ENCODE measurements at regions not wholly inside any gene's neighbourhood (a gene's known extent, or its start where the extent isn't known, plus 50 kb on each side); places are given as distances from the start of the nearest gene placed in this dataset.

DNA sequence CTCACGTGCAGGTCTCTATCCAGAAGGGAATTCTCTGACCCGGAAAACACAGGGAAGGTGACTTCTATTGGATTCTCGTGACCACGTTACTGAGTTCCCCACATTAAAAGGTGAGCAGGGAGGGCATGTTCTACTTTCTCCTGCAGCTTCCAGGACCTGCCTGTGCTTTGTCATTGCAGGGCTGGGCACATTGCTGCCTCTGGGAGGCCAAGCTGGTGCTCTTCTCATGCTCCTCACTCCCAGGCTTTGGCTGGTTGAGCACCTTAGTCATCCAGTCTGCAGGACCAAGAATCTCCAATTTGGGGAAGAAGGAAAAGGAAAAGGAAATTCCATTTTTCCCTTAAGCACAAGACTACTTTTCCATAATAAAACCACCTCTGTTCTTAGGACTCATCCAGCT, 86.5 kb upstream of the TMEM72 start:
- no peaks in the 10 kb centered on the region for H3K9me3 ChIP-seq (ENCODE audit: low read depth)
- no peak overlapping the region for H3K4me3 ChIP-seq
- H3K4me1 Mint-ChIP-seq = peaks cover 7% of the 10 kb centered on the region
- no peaks in the 10 kb centered on the region for H3K27me3 ChIP-seq
- no peak overlapping the region for H3K27ac ChIP-seq
- H3K36me3 ChIP-seq = no peaks in the 10 kb centered on the region
- peaks cover 9% of the 10 kb centered on the region for H3K4me1 ChIP-seq
- no peak overlapping the region for H3K9ac ChIP-seq
- no peaks in the 10 kb centered on the region for H3K9me3 Mint-ChIP-seq
- TF ChIP-seq EZH2 (IDR thresholded peaks at IDR 0.05) (no peak), EZH2phosphoT487 (IDR thresholded peaks at IDR 0.05) (no peak), CTCF (IDR thresholded peaks at IDR 0.05) (no peak)
- H3K79me2 ChIP-seq (ENCODE audit: low read depth) = no peaks in the 10 kb centered on the region
- no peak overlapping the region for H3K4me3 Mint-ChIP-seq
- no peak overlapping the region for H3K4me2 ChIP-seq
- peaks cover 5% of the 10 kb centered on the region for H3K27me3 Mint-ChIP-seq (ENCODE audit: insufficient read depth, low read depth)
- DNase-seq (ENCODE audit: low spot score) = no peak
- H2AFZ ChIP-seq (replicated peaks) = no peak overlapping the region
- H3K36me3 Mint-ChIP-seq = no peaks in the 10 kb centered on the region
- no peaks in the 10 kb centered on the region for H3F3A ChIP-seq (ENCODE audit: low read depth)
- no peak overlapping the region for H3K27ac Mint-ChIP-seq
- no peaks in the 10 kb centered on the region for H4K20me1 ChIP-seq (ENCODE audit: low read depth)

DNA sequence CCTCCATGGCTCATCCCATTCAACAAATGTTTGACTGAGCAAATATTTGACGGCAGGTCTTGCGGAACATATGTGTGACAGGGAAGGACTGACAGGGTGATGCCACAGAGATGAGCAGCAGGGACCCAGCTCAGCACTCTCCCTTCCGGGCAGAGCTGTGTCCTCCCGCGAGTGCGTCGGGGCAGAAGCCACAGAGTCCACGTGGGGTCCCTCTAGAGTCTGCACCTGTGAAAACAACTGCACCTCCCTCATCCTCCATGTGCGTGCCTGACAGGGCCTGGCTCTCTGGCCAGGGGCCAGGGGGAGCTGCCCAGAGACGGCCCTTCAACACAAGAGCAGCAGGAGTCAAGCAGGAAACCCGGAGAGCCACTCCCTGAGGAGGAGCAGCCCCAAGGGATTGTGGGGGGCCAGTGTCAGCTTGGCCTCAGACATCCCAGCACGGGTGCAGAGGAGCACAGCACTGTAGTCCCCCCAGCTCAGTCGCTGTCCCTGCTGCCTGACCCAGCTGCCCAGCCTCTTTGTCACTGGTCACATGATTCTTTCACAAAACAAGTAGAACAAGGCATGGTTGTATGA, 83.6 kb upstream of the TMEM72 start:
- no peak for DNase-seq (ENCODE audit: low spot score)
- H3K9ac ChIP-seq = no peak overlapping the region
- H3K4me2 ChIP-seq = no peak overlapping the region
- H3F3A ChIP-seq (ENCODE audit: low read depth) = no peaks in the 10 kb centered on the region
- H4K20me1 ChIP-seq (ENCODE audit: low read depth) = no peaks in the 10 kb centered on the region
- no peaks in the 10 kb centered on the region for H3K36me3 ChIP-seq
- no peak overlapping the region for H3K27ac ChIP-seq
- H3K9me3 ChIP-seq (ENCODE audit: low read depth) = no peaks in the 10 kb centered on the region
- no peak overlapping the region for H3K4me3 ChIP-seq
- no peaks in the 10 kb centered on the region for H3K79me2 ChIP-seq (ENCODE audit: low read depth)
- H2AFZ ChIP-seq (replicated peaks) = no peak overlapping the region
- Mint-ChIP-seq H3K27me3 (ENCODE audit: insufficient read depth, low read depth) (peaks cover 5% of the 10 kb centered on the region), H3K27ac (no peak overlapping the region), H3K4me3 (no peak overlapping the region), H3K36me3 (no peaks in the 10 kb centered on the region), H3K9me3 (no peaks in the 10 kb centered on the region), H3K4me1 (peaks cover 7% of the 10 kb centered on the region)
- H3K27me3 ChIP-seq = no peaks in the 10 kb centered on the region
- peaks cover 9% of the 10 kb centered on the region for H3K4me1 ChIP-seq
- TF ChIP-seq CTCF (IDR thresholded peaks at IDR 0.05) (no peak), EZH2 (IDR thresholded peaks at IDR 0.05) (no peak), EZH2phosphoT487 (IDR thresholded peaks at IDR 0.05) (no peak)

GRCh38 chr10:44828508-44829142, 82.5 kb upstream of the TMEM72 start:
- Histone ChIP-seq H3K4me3 (no peak overlapping the region), H3K9ac (no peak overlapping the region), H3K36me3 (no peaks in the 10 kb centered on the region), H2AFZ (replicated peaks) (peak overlapping the region; percentile 34), H4K20me1 (ENCODE audit: low read depth) (no peaks in the 10 kb centered on the region), H3F3A (ENCODE audit: low read depth) (no peaks in the 10 kb centered on the region), H3K27me3 (no peaks in the 10 kb centered on the region), H3K9me3 (ENCODE audit: low read depth) (no peaks in the 10 kb centered on the region), H3K4me2 (no peak overlapping the region), H3K79me2 (ENCODE audit: low read depth) (no peaks in the 10 kb centered on the region), H3K27ac (no peak overlapping the region), H3K4me1 (peaks cover 4% of the 10 kb centered on the region)
- no peaks in the 10 kb centered on the region for H3K36me3 Mint-ChIP-seq
- no peaks in the 10 kb centered on the region for H3K9me3 Mint-ChIP-seq
- H3K4me3 Mint-ChIP-seq = no peak overlapping the region
- peaks cover 4% of the 10 kb centered on the region for H3K4me1 Mint-ChIP-seq
- TF ChIP-seq EZH2phosphoT487 (IDR thresholded peaks at IDR 0.05) = no peak
- TF ChIP-seq CTCF (IDR thresholded peaks at IDR 0.05) = no peak
- TF ChIP-seq EZH2 (IDR thresholded peaks at IDR 0.05) = no peak
- no peak overlapping the region for H3K27ac Mint-ChIP-seq
- peaks cover 5% of the 10 kb centered on the region for H3K27me3 Mint-ChIP-seq (ENCODE audit: insufficient read depth, low read depth)
- DNase-seq (ENCODE audit: low spot score) = peak; percentile 36
